Hepatocyte (in vitro differentiated cells): ENCODE measurements at regions not wholly inside any gene's neighbourhood (a gene's known extent, or its start where the extent isn't known, plus 50 kb on each side); places are given as distances from the start of the nearest gene placed in this dataset.

Experiments
- DNase-seq: peaks from one replicate; pipeline ENCODE4 v3.0.0-alpha.2; 2016; ENCODE audit warnings: low spot score
- H2AFZ ChIP-seq: fragments of 200-600 bp; sonication (generic); 2 replicates; pipeline ENCODE4 v1.6.0; 2016; ENCODE audit warnings: antibody characterized with exemption, mild to moderate bottlenecking
- H3K27ac ChIP-seq: fragments of 200-600 bp; sonication (generic); 2 replicates; pipeline ENCODE4 v1.5.1; 2016; ENCODE audit warnings: mild to moderate bottlenecking
- H3K27me3 ChIP-seq: fragments of 200-600 bp; sonication (generic); 2 replicates; pipeline ENCODE4 v1.6.1; 2016
- H3K36me3 ChIP-seq: fragments of 200-600 bp; sonication (generic); replicated peaks from 2 replicates; pipeline ENCODE4 v1.5.1; 2016; ENCODE audit warnings: low read depth; ENCODE audit not compliant: insufficient read depth
- H3K4me1 ChIP-seq: fragments of 200-600 bp; sonication (generic); 2 replicates; pipeline ENCODE4 v1.5.1; 2016; ENCODE audit warnings: mild to moderate bottlenecking, moderate library complexity; ENCODE audit not compliant: insufficient read depth
- H3K4me2 ChIP-seq: fragments of 200-600 bp; sonication (generic); 2 replicates; pipeline ENCODE4 v1.6.0; 2016
- H3K4me3 ChIP-seq: fragments of 200-600 bp; sonication (generic); 2 replicates; pipeline ENCODE4 v1.5.1; 2016; ENCODE audit warnings: mild to moderate bottlenecking
- H3K79me2 ChIP-seq: fragments of 200-600 bp; sonication (generic); 2 replicates; pipeline ENCODE4 v1.6.0; 2017; ENCODE audit warnings: mild to moderate bottlenecking
- H3K9me2 ChIP-seq: fragments of 200-600 bp; sonication (generic); replicated peaks from 2 replicates; pipeline ENCODE4 v1.6.0; 2017; ENCODE audit warnings: mild to moderate bottlenecking; ENCODE audit not compliant: insufficient read depth
- H3K9me3 ChIP-seq: fragments of 200-600 bp; sonication (generic); 2 replicates; pipeline ENCODE4 v1.5.1; 2016; ENCODE audit warnings: low read depth, mild to moderate bottlenecking
- H4K20me1 ChIP-seq: fragments of 200-600 bp; sonication (generic); 2 replicates; pipeline ENCODE4 v1.6.0; 2016; ENCODE audit warnings: mild to moderate bottlenecking; ENCODE audit not compliant: insufficient read depth, poor library complexity, severe bottlenecking
- CTCF ChIP-seq: fragments of 200-600 bp; sonication (generic); IDR thresholded peaks from 2 replicates; pipeline ENCODE4 v1.5.1; 2016; ENCODE audit warnings: antibody characterized with exemption, mild to moderate bottlenecking; ENCODE audit not compliant: poor library complexity
- EZH2 ChIP-seq: fragments of 200-600 bp; sonication (generic); IDR thresholded peaks from 2 replicates; pipeline ENCODE4 v1.6.1; 2016; ENCODE audit warnings: antibody characterized with exemption, mild to moderate bottlenecking, borderline replicate concordance
- EZH2phosphoT487 ChIP-seq: fragments of 200-600 bp; sonication (generic); IDR thresholded peaks from one replicate; pipeline ENCODE4 v1.6.1; 2018; ENCODE audit warnings: antibody characterized with exemption, mild to moderate bottlenecking, low read depth, moderate library complexity; ENCODE audit not compliant: unreplicated experiment, severe bottlenecking
- WGBS: methylation state at CpG from one replicate; pipeline ENCODE4 v1.1.6; 2016; ENCODE audit warnings: low lambda C conversion rate; ENCODE audit errors: missing lambda C conversion rate; 5-methylcytosine and 5-hydroxymethylcytosine counted together

DNA sequence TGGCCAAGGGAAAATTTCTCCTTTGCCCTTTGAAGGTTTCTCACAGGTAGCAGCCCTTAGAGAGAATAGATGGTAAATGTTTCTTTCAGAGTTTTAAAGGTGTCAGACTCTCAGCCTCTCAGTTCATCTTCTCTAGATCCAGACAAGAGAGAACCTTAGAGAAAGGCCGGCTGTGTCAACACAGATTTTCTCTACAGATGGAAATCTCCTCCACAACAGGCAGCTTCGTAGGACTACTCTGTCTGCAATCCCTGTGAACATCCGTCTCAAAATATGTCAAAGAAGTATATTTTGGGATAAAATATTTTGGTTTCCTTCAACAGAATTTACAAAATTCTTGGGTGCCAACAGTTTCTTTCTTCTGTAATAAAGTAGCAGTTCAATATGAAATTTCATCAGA is 282.1 kb upstream of the POU1F1 start:
- Histone ChIP-seq H3K9me2 (no peaks in the 10 kb centered on the region), H4K20me1 (no peaks in the 10 kb centered on the region), H3K27me3 (no peaks in the 10 kb centered on the region), H3K4me3 (no peak overlapping the region), H3K36me3 (no peaks in the 10 kb centered on the region), H3K79me2 (no peaks in the 10 kb centered on the region), H3K9me3 (no peaks in the 10 kb centered on the region), H3K27ac (no peak overlapping the region), H2AFZ (no peak overlapping the region), H3K4me2 (no peak overlapping the region), H3K4me1 (peaks cover under 1% of the 10 kb centered on the region)
- no peak for DNase-seq
- WGBS: 70% methylated on average over 3 of the region's 3 CpGs
- TF ChIP-seq EZH2phosphoT487 (no peak), EZH2 (no peak), CTCF (no peak)

DNA sequence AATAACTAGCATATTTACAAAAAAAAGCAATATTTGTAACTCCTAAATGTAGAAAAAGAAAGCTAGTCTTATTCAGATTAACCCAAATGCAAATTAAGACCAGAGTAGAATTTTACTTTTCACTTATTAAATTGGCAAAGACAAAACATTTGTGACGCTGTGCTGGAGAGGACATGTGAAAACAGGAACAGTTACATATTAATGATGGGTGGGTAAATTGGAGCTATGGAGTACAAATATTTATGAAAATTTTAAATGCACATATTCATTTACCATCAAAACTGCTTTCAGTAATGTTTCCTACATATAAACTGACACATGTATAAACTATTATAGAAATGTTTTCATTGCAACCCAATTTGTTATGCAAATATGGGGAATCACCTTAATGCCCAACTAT is 278.9 kb upstream of the POU1F1 start:
- no peaks in the 10 kb centered on the region for H3K27me3 ChIP-seq
- H3K4me1 ChIP-seq: peaks cover 3% of the 10 kb centered on the region
- no peak overlapping the region for H3K4me3 ChIP-seq
- no peaks in the 10 kb centered on the region for H3K36me3 ChIP-seq
- H3K4me2 ChIP-seq: no peak overlapping the region
- TF ChIP-seq EZH2phosphoT487: no peak
- TF ChIP-seq EZH2: no peak
- no peak for TF ChIP-seq CTCF
- no peaks in the 10 kb centered on the region for H4K20me1 ChIP-seq
- H3K27ac ChIP-seq: no peak overlapping the region
- 0% methylated on average over 1 of the region's 1 CpG for WGBS
- no peaks in the 10 kb centered on the region for H3K79me2 ChIP-seq
- H2AFZ ChIP-seq: no peak overlapping the region
- no peaks in the 10 kb centered on the region for H3K9me2 ChIP-seq
- no peaks in the 10 kb centered on the region for H3K9me3 ChIP-seq
- no peak for DNase-seq

- TF ChIP-seq EZH2phosphoT487 (no peak), EZH2 (no peak), CTCF (no peak)
- H3K4me3 ChIP-seq: no peak overlapping the region
- WGBS: 61% methylated on average over 3 of the region's 3 CpGs
- H3K79me2 ChIP-seq: no peaks in the 10 kb centered on the region
- no peak overlapping the region for H2AFZ ChIP-seq
- no peaks in the 10 kb centered on the region for H3K27me3 ChIP-seq
- no peaks in the 10 kb centered on the region for H4K20me1 ChIP-seq
- peaks cover 3% of the 10 kb centered on the region for H3K4me1 ChIP-seq
- no peaks in the 10 kb centered on the region for H3K9me3 ChIP-seq
- H3K4me2 ChIP-seq: peak overlapping the region; percentile 23
- no peak overlapping the region for H3K27ac ChIP-seq
- no peaks in the 10 kb centered on the region for H3K36me3 ChIP-seq
- H3K9me2 ChIP-seq: no peaks in the 10 kb centered on the region
- DNase-seq: peak; percentile 28
These were observed 276.7 kb upstream of the POU1F1 start for GRCh38 chr3:87553058-87553457.

- Histone ChIP-seq H3K4me2 (no peak overlapping the region), H3K36me3 (no peaks in the 10 kb centered on the region), H3K4me1 (peaks cover 3% of the 10 kb centered on the region), H4K20me1 (no peaks in the 10 kb centered on the region), H2AFZ (no peak overlapping the region), H3K27me3 (no peaks in the 10 kb centered on the region), H3K79me2 (no peaks in the 10 kb centered on the region), H3K27ac (no peak overlapping the region), H3K9me3 (no peaks in the 10 kb centered on the region), H3K9me2 (no peaks in the 10 kb centered on the region), H3K4me3 (no peak overlapping the region)
- TF ChIP-seq EZH2phosphoT487 (no peak), CTCF (no peak), EZH2 (no peak)
- DNase-seq: no peak
- WGBS: 90% methylated on average over 3 of the region's 3 CpGs
These were observed 274.5 kb upstream of the POU1F1 start for GRCh38 chr3:87550892-87551291.
